Lower leg skin (tissue), 3 donors: ENCODE measurements at regions not wholly inside any gene's neighbourhood (a gene's known extent, or its start where the extent isn't known, plus 50 kb on each side); places are given as distances from the start of the nearest gene placed in this dataset.

Experiments used
- CTCF ChIP-seq, 3 donors: fragments of 450-650 bp; IDR thresholded peaks; one replicate each; pipeline ENCODE4 v1.5.1; 2016; ENCODE audit warnings: antibody characterized with exemption in 3 of 3, mild to moderate bottlenecking in 3 of 3, moderate library complexity in 2 of 3
- POLR2A ChIP-seq, 2 donors: fragments of 450-650 bp; IDR thresholded peaks; one replicate each; pipeline ENCODE4 v1.6.1; 2016 to 2017; ENCODE audit warnings: antibody characterized with exemption in 2 of 2, mild to moderate bottlenecking in 1 of 2, moderate library complexity in 1 of 2

GRCh38 chr20:40960101-40960500 is 68.5 kb upstream of the TOP1 start:
- no peak for TF ChIP-seq POLR2A (IDR thresholded peaks at IDR 0.05)
- TF ChIP-seq CTCF (IDR thresholded peaks at IDR 0.05) = no peak
